Liver (tissue), 8 donors: ENCODE measurements at regions not wholly inside any gene's neighbourhood (a gene's known extent, or its start where the extent isn't known, plus 50 kb on each side); places are given as distances from the start of the nearest gene placed in this dataset.

Experiments
- DNase-seq: peaks from one replicate; pipeline ENCODE4 v3.0.0-alpha.2; 2017; ENCODE audit warnings: low spot score
- H3K27ac ChIP-seq, 2 donors: one replicate each; pipeline ENCODE4 v1.7.0; 2013; ENCODE audit warnings: inconsistent platforms in 2 of 2, low read length in 2 of 2, control low read depth in 1 of 2, low read depth in 1 of 2, mild to moderate bottlenecking in 1 of 2
- H3K27me3 ChIP-seq, 4 donors: one replicate each; pipeline versions ENCODE4 v1.6.1 to v1.7.0; 2013; ENCODE audit warnings: low read length in 3 of 4, inconsistent platforms in 1 of 4, mild to moderate bottlenecking in 1 of 4, moderate library complexity in 1 of 4; ENCODE audit not compliant: control insufficient read depth in 4 of 4, insufficient read depth in 4 of 4
- H3K36me3 ChIP-seq, 4 donors: one replicate each; pipeline versions ENCODE4 v1.6.1 to v1.7.0; 2013; ENCODE audit warnings: low read length in 3 of 4, mild to moderate bottlenecking in 3 of 4, low read depth in 1 of 4, moderate library complexity in 1 of 4; ENCODE audit not compliant: control insufficient read depth in 4 of 4, insufficient read depth in 3 of 4
- H3K4me1 ChIP-seq, 4 donors: one replicate each; pipeline versions ENCODE4 v1.6.1 to v1.7.0; 2013; ENCODE audit warnings: low read length in 3 of 4, mild to moderate bottlenecking in 3 of 4, moderate library complexity in 1 of 4; ENCODE audit not compliant: control insufficient read depth in 4 of 4, insufficient read depth in 4 of 4
- H3K4me3 ChIP-seq, 3 donors: one replicate each; pipeline versions ENCODE4 v1.6.1 to v1.7.0; 2013; ENCODE audit warnings: low read length in 3 of 3, control low read depth in 1 of 3, low read depth in 1 of 3, mild to moderate bottlenecking in 1 of 3
- H3K9ac ChIP-seq, 2 donors: one replicate each; pipeline ENCODE4 v1.7.0; 2013; ENCODE audit warnings: low read length in 2 of 2, mild to moderate bottlenecking in 2 of 2, moderate library complexity in 2 of 2, control low read depth in 1 of 2, low read depth in 1 of 2
- H3K9me3 ChIP-seq, 4 donors: one replicate each; pipeline versions ENCODE4 v1.6.1 to v1.7.0; 2013; ENCODE audit warnings: low read length in 3 of 4; ENCODE audit not compliant: control insufficient read depth in 4 of 4
- ATF3 ChIP-seq: IDR thresholded peaks from 2 replicates; pipeline ENCODE4 v1.6.1; 2016; ENCODE audit warnings: antibody characterized with exemption
- CTCF ChIP-seq: fragments of 150-350 bp; IDR thresholded peaks from 2 replicates; pipeline ENCODE4 v1.5.1; 2017; ENCODE audit warnings: improper control_type of control experiment, low read depth, low read length; ENCODE audit not compliant: missing input control
- EGR1 ChIP-seq, 2 donors: IDR thresholded peaks; 2 replicates each; pipeline ENCODE4 v1.6.1; 2016 to 2018; ENCODE audit warnings: antibody characterized with exemption in 2 of 2, low read depth in 2 of 2
- FOXA1 ChIP-seq: IDR thresholded peaks from 2 replicates; pipeline ENCODE4 v1.6.1; 2016; ENCODE audit warnings: antibody characterized with exemption
- FOXA2 ChIP-seq: IDR thresholded peaks from 2 replicates; pipeline ENCODE4 v1.6.1; 2016; ENCODE audit warnings: antibody characterized with exemption
- GABPA ChIP-seq, 2 donors: IDR thresholded peaks in 1 of 2; conservative IDR thresholded peaks in 1 of 2; 2 replicates each; pipeline ENCODE4 v1.6.1; 2016; ENCODE audit warnings: antibody characterized with exemption in 2 of 2, mild to moderate bottlenecking in 1 of 2, moderate library complexity in 1 of 2
- HNF4A ChIP-seq, 2 donors: conservative IDR thresholded peaks; 2 replicates each; pipeline ENCODE4 v1.6.1; 2016; ENCODE audit warnings: antibody characterized with exemption in 2 of 2, mild to moderate bottlenecking in 2 of 2
- HNF4G ChIP-seq: IDR thresholded peaks from 2 replicates; pipeline ENCODE4 v1.6.1; 2016; ENCODE audit warnings: antibody characterized with exemption
- JUND ChIP-seq, 2 donors: IDR thresholded peaks; 2 replicates each; pipeline ENCODE4 v1.6.1; 2016; ENCODE audit warnings: antibody characterized with exemption in 2 of 2
- MAX ChIP-seq: IDR thresholded peaks from 2 replicates; pipeline ENCODE4 v1.6.1; 2016; ENCODE audit warnings: antibody characterized with exemption
- NR2F2 ChIP-seq: IDR thresholded peaks from 2 replicates; pipeline ENCODE4 v1.6.1; 2016; ENCODE audit warnings: antibody characterized with exemption
- RAD21 ChIP-seq, 2 donors: IDR thresholded peaks; 2 replicates each; pipeline ENCODE4 v1.6.1; 2016; ENCODE audit warnings: antibody characterized with exemption in 2 of 2, mild to moderate bottlenecking in 2 of 2
- REST ChIP-seq: IDR thresholded peaks from 2 replicates; pipeline ENCODE4 v1.6.1; 2016; ENCODE audit warnings: antibody characterized with exemption, mild to moderate bottlenecking
- RXRA ChIP-seq, 2 donors: IDR thresholded peaks; 2 replicates each; pipeline ENCODE4 v1.6.1; 2017 to 2018; ENCODE audit warnings: antibody characterized with exemption in 2 of 2, mild to moderate bottlenecking in 1 of 2
- SP1 ChIP-seq: IDR thresholded peaks from 2 replicates; pipeline ENCODE4 v1.6.1; 2018; ENCODE audit warnings: antibody characterized with exemption, mild to moderate bottlenecking
- TAF1 ChIP-seq: conservative IDR thresholded peaks from 2 replicates; pipeline ENCODE4 v1.6.1; 2016; ENCODE audit warnings: antibody characterized with exemption, mild to moderate bottlenecking
- YY1 ChIP-seq: IDR thresholded peaks from 2 replicates; pipeline ENCODE4 v1.6.1; 2016; ENCODE audit warnings: antibody characterized with exemption, mild to moderate bottlenecking
- ZBTB33 ChIP-seq: IDR thresholded peaks from 2 replicates; pipeline ENCODE4 v1.6.1; 2016; ENCODE audit warnings: antibody characterized with exemption
- WGBS: extraction: QIAGEN DNeasy Blood & Tissue Kit; methylation state at CpG from one replicate; pipeline ENCODE4 v1.1.7; 2013; 5-methylcytosine and 5-hydroxymethylcytosine counted together
- donor health status: healthy.
- donor health status: healthy.
- donor health status: healthy.
- donor health status: healthy.
- donor health status: healthy.

GRCh38 chr20:17889226-17889625, 79.4 kb downstream of the SNX5 start (continued):
- TF ChIP-seq EGR1 (IDR thresholded peaks at IDR 0.05; ENCODE audit: low read depth in 2 of 2) (no peak), GABPA (IDR thresholded peaks at IDR 0.05 in 1 of 2, conservative IDR thresholded peaks at IDR 0.05 in 1 of 2) (no peak), NR2F2 (no peak), YY1 (peak; percentile 50)

- Histone ChIP-seq H3K4me1 (peaks cover 4 to 27% (median 17%) of the 10 kb centered on the region in 4 donors), H3K36me3 (no peaks in the 10 kb centered on the region), H3K9ac (no peak overlapping the region), H3K27ac (no peak overlapping the region), H3K4me3 (no peak overlapping the region), H3K9me3 (peaks cover 2 to 6% (median 3%) of the 10 kb centered on the region in 4 donors), H3K27me3 (no peaks in the 10 kb centered on the region)
- TF ChIP-seq MAX (no peak), ZBTB33 (no peak), SP1 (no peak), EGR1 (IDR thresholded peaks at IDR 0.05; ENCODE audit: low read depth in 2 of 2) (no peak), FOXA1 (no peak), RXRA (IDR thresholded peaks at IDR 0.05) (no peak), TAF1 (no peak), HNF4A (conservative IDR thresholded peaks at IDR 0.05) (no peak), YY1 (no peak), GABPA (IDR thresholded peaks at IDR 0.05 in 1 of 2, conservative IDR thresholded peaks at IDR 0.05 in 1 of 2) (no peak), RAD21 (IDR thresholded peaks at IDR 0.05) (no peak), NR2F2 (no peak), JUND (IDR thresholded peaks at IDR 0.05) (no peak), ATF3 (no peak), CTCF (no peak), FOXA2 (no peak), HNF4G (no peak), REST (no peak)
- WGBS = 77% methylated on average over 9 of the region's 9 CpGs
- DNase-seq = no peak
Observed at GRCh38 chr20:17888044-17888443, 80.5 kb downstream of the SNX5 start.
